Prostate gland (tissue), 2 donors: ENCODE measurements at regions not wholly inside any gene's neighbourhood (a gene's known extent, or its start where the extent isn't known, plus 50 kb on each side); places are given as distances from the start of the nearest gene placed in this dataset.

ENCODE experiments used
- DNase-seq: peaks from one replicate; pipeline ENCODE4 v3.0.0-alpha.2; 2019; ENCODE audit warnings: low spot score
- H3K27ac ChIP-seq, 2 donors: fragments of 200-600 bp; sonication (generic); 2 replicates each; pipeline ENCODE4 v1.5.1; 2017 to 2019
- H3K27me3 ChIP-seq: fragments of 200-600 bp; sonication (generic); replicated peaks from 2 replicates; pipeline ENCODE4 v1.5.1; 2019; ENCODE audit not compliant: insufficient read depth
- H3K36me3 ChIP-seq, 2 donors: fragments of 200-600 bp; sonication (generic); 1 replicate in 1 of 2; 2 replicates in 1 of 2; pipeline versions ENCODE4 v1.5.1 to v1.8.1; 2017 to 2019
- H3K4me1 ChIP-seq: fragments of 200-600 bp; sonication (generic); replicated peaks from 2 replicates; pipeline ENCODE4 v1.5.1; 2019
- H3K4me3 ChIP-seq, 2 donors: fragments of 200-600 bp; sonication (generic); 2 replicates each; pipeline ENCODE4 v1.5.1; 2017 to 2019
- H3K9me3 ChIP-seq: fragments of 200-600 bp; sonication (generic); 2 replicates; pipeline ENCODE4 v1.5.1; 2017
- CTCF ChIP-seq, 4 experiments: fragments of 200-600 bp in 2 of 4; fragments of 450-650 bp in 2 of 4; sonication (generic) in 2 of 4; IDR thresholded peaks; 1 replicate in 3 of 4; 2 replicates in 1 of 4; pipeline ENCODE4 v1.5.1; 2016 to 2019; ENCODE audit warnings: antibody characterized with exemption in 4 of 4, mild to moderate bottlenecking in 2 of 4, moderate library complexity in 2 of 4
- POLR2A ChIP-seq: fragments of 450-650 bp; IDR thresholded peaks from one replicate; pipeline ENCODE4 v1.6.1; 2016; ENCODE audit warnings: antibody characterized with exemption, mild to moderate bottlenecking
- POLR2AphosphoS5 ChIP-seq: sonication (generic); formaldehyde crosslinking; IDR thresholded peaks from one replicate; pipeline ENCODE4 v1.6.1; 2017; ENCODE audit warnings: antibody characterized with exemption
- WGBS: methylation state at CpG from one replicate; pipeline ENCODE4 v1.1.5; 2018; 5-methylcytosine and 5-hydroxymethylcytosine counted together
- intact Hi-C: fragments of 100-400 bp; cut with DNase I; formaldehyde crosslinking; loops from one replicate; pipeline ENCODE4 v1.14.2; 2022

DNA sequence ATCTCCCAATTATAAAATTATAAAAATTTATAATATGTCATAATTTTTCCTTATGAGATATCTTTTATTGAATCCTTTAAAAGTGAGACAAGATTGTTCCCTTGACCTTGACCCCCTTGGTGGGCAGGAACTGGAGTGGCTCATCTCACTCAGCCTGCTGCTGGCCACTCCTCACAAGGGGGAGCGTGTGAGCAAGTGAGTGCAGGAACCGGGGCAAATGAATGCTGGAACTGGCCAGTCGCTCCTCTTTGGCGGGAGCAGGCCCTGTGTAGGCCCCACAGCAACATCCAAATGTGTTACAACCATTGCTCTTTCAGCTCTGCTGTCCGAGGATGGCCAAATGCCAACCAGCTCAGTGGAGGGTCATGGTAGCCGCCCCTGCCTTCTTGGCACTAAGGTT lies 178.8 kb downstream of the ETNK1 start:
- Histone ChIP-seq H3K27me3 (no peaks in the 10 kb centered on the region), H3K9me3 (no peaks in the 10 kb centered on the region), H3K27ac (no peak overlapping the region), H3K4me1 (no peaks in the 10 kb centered on the region), H3K4me3 (no peak overlapping the region), H3K36me3 (no peaks in the 10 kb centered on the region)
- no peak for TF ChIP-seq POLR2A
- no peak for TF ChIP-seq CTCF (IDR thresholded peaks at IDR 0.05)
- no peak for TF ChIP-seq POLR2AphosphoS5
- intact Hi-C loops = no loop called here
- 93% methylated on average over 6 of the region's 6 CpGs for WGBS
- DNase-seq = no peak

GRCh38 chr12:22808860-22809259 lies 183.9 kb downstream of the ETNK1 start:
- DNase-seq = no peak
- no peaks in the 10 kb centered on the region for H3K9me3 ChIP-seq
- H3K27ac ChIP-seq = no peak overlapping the region
- H3K4me1 ChIP-seq = no peaks in the 10 kb centered on the region
- no peaks in the 10 kb centered on the region for H3K27me3 ChIP-seq
- 97% methylated on average over 2 of the region's 2 CpGs for WGBS
- intact Hi-C loops = no loop called here
- H3K4me3 ChIP-seq = no peak overlapping the region
- no peaks in the 10 kb centered on the region for H3K36me3 ChIP-seq
- TF ChIP-seq POLR2A (no peak), CTCF (IDR thresholded peaks at IDR 0.05) (no peak), POLR2AphosphoS5 (no peak)

DNA sequence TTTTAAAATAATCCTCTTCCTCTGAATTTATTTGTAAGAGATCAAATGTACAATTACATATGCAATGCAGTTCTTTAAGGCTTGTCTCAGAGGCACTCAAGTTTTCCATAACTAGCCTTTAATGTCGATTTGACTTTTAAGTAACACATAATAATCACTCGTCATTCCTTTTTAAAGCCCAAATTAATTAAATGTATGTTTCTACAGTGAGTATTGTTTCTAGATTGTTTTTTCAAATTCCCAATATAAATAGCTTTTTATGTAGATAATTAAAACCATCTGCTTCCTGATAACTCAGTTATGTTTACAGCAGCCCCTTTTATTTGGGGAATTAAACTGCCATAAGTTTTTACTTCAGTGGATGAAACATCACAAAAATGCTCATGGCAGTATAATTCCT lies 185.1 kb downstream of the ETNK1 start:
- H3K36me3 ChIP-seq = no peaks in the 10 kb centered on the region
- no peaks in the 10 kb centered on the region for H3K9me3 ChIP-seq
- intact Hi-C loops = no loop called here
- TF ChIP-seq POLR2A = no peak
- no peak for TF ChIP-seq POLR2AphosphoS5
- TF ChIP-seq CTCF (IDR thresholded peaks at IDR 0.05) = no peak
- H3K4me1 ChIP-seq = no peaks in the 10 kb centered on the region
- no peak overlapping the region for H3K27ac ChIP-seq
- no peak overlapping the region for H3K4me3 ChIP-seq
- 67% methylated on average over 2 of the region's 2 CpGs for WGBS
- H3K27me3 ChIP-seq = no peaks in the 10 kb centered on the region
- DNase-seq = no peak

GRCh38 chr12:22812531-22812930 lies 187.6 kb downstream of the ETNK1 start:
- no peaks in the 10 kb centered on the region for H3K9me3 ChIP-seq
- 89% methylated on average over 5 of the region's 5 CpGs for WGBS
- intact Hi-C loops = no loop called here
- H3K27ac ChIP-seq = no peak overlapping the region
- no peak overlapping the region for H3K4me3 ChIP-seq
- H3K27me3 ChIP-seq = no peaks in the 10 kb centered on the region
- DNase-seq = no peak
- no peaks in the 10 kb centered on the region for H3K36me3 ChIP-seq
- TF ChIP-seq POLR2A (no peak), POLR2AphosphoS5 (no peak), CTCF (IDR thresholded peaks at IDR 0.05) (no peak)
- H3K4me1 ChIP-seq = no peaks in the 10 kb centered on the region

GRCh38 chr12:22821985-22822384 lies 197.0 kb downstream of the ETNK1 start:
- Histone ChIP-seq H3K4me3 (no peak overlapping the region), H3K27me3 (no peaks in the 10 kb centered on the region), H3K36me3 (no peaks in the 10 kb centered on the region), H3K9me3 (no peaks in the 10 kb centered on the region), H3K27ac (no peak overlapping the region), H3K4me1 (no peaks in the 10 kb centered on the region)
- no peak for DNase-seq
- WGBS = 81% methylated on average over 4 of the region's 4 CpGs
- no peak for TF ChIP-seq POLR2A
- TF ChIP-seq POLR2AphosphoS5 = no peak
- no peak for TF ChIP-seq CTCF (IDR thresholded peaks at IDR 0.05)
- intact Hi-C loops = no loop called here
